ENCODE measurements at regions not wholly inside any gene's neighbourhood (a gene's known extent, or its start where the extent isn't known, plus 50 kb on each side); places are given as distances from the start of the nearest gene placed in this dataset.
"Not testable (repeated sequence)": the region's sequence is repeated elsewhere in the genome, so short reads cannot be mapped to it uniquely, and the experiment has no call there.

- Mint-ChIP-seq H3K27me3 (ENCODE audit: low read depth in 3 of 3) (peaks cover 0 to 4% (median 0%) of the 10 kb centered on the region in 3 donors), H3K4me3 (no peak overlapping the region), H3K4me1 (peaks cover 25% of the 10 kb centered on the region), H3K27ac (no peak overlapping the region), H3K9me3 (peaks cover 0 to 5% (median 3%) of the 10 kb centered on the region in 7 donors), H3K36me3 (no peaks in the 10 kb centered on the region)
- Histone ChIP-seq H3K4me1 (ENCODE audit: control insufficient read depth in 1 of 2, insufficient read depth in 2 of 2, low read length in 2 of 2) (peaks cover 5 to 7% of the 10 kb centered on the region in 2 donors), H3K36me3 (replicated peaks in 1 of 2; ENCODE audit: control insufficient read depth in 1 of 2, insufficient read depth in 2 of 2, low read length in 2 of 2) (no peaks in the 10 kb centered on the region), H3K4me2 (replicated peaks; ENCODE audit: extremely low read depth, low read length, poor library complexity, severe bottlenecking) (no peak overlapping the region), H3K79me2 (ENCODE audit: insufficient read depth, low read length) (no peaks in the 10 kb centered on the region), H4K20me1 (ENCODE audit: insufficient read depth, low read length) (no peaks in the 10 kb centered on the region), H3K9me3 (replicated peaks in 1 of 2; ENCODE audit: control insufficient read depth in 1 of 2, insufficient read depth in 1 of 2, low read length in 2 of 2) (peaks cover under 1 to 3% of the 10 kb centered on the region in 2 donors), H3K27me3 (ENCODE audit: control insufficient read depth in 2 of 2, insufficient read depth in 2 of 2, low read length in 2 of 2) (no peaks in the 10 kb centered on the region), H3K27ac (ENCODE audit: low read depth in 1 of 2, low read length in 2 of 2) (no peak overlapping the region), H2AFZ (ENCODE audit: insufficient read depth, low read depth, low read length, poor library complexity, severe bottlenecking) (no peak overlapping the region), H3K9ac (ENCODE audit: insufficient read depth, low read length, poor library complexity, severe bottlenecking) (no peak overlapping the region), H3K4me3 (replicated peaks in 1 of 3; ENCODE audit: low read depth in 2 of 3, low read length in 3 of 3) (no peak overlapping the region)
- TF ChIP-seq CTCF (IDR thresholded peaks at IDR 0.05): no peak
- intact Hi-C loops (cut with micrococcal nuclease): no loop called here
- 0% methylated on average over 1 of the region's 3 CpGs for WGBS (ENCODE audit: insufficient coverage)
- DNase-seq: no peak
These were observed 60.4 kb upstream of the MOCS2 start for GRCh38 chr5:53169933-53170332.

GRCh38 chr5:53170746-53171349 is 61.3 kb upstream of the MOCS2 start:
- DNase-seq: peak in 1 of 3 donors; percentile 2
- no peak overlapping the region for H3K27ac ChIP-seq (ENCODE audit: low read depth in 1 of 2, low read length in 2 of 2)

GRCh38 chr5:53172073-53172472 is 62.5 kb upstream of the MOCS2 start:
- H3K79me2 ChIP-seq (ENCODE audit: insufficient read depth, low read length); DNase-seq; intact Hi-C loops (cut with micrococcal nuclease); H3K27me3 Mint-ChIP-seq (ENCODE audit: low read depth in 3 of 3); H2AFZ ChIP-seq (ENCODE audit: insufficient read depth, low read depth, low read length, poor library complexity, severe bottlenecking); H4K20me1 ChIP-seq (ENCODE audit: insufficient read depth, low read length); H3K36me3 Mint-ChIP-seq; H3K36me3 ChIP-seq (replicated peaks in 1 of 2; ENCODE audit: control insufficient read depth in 1 of 2, insufficient read depth in 2 of 2, low read length in 2 of 2); H3K4me2 ChIP-seq (replicated peaks; ENCODE audit: extremely low read depth, low read length, poor library complexity, severe bottlenecking); H3K9me3 ChIP-seq (replicated peaks in 1 of 2; ENCODE audit: control insufficient read depth in 1 of 2, insufficient read depth in 1 of 2, low read length in 2 of 2); H3K4me3 ChIP-seq (replicated peaks in 1 of 3; ENCODE audit: low read depth in 2 of 3, low read length in 3 of 3); H3K27me3 ChIP-seq (ENCODE audit: control insufficient read depth in 2 of 2, insufficient read depth in 2 of 2, low read length in 2 of 2); H3K4me3 Mint-ChIP-seq; H3K4me1 ChIP-seq (ENCODE audit: control insufficient read depth in 1 of 2, insufficient read depth in 2 of 2, low read length in 2 of 2); H3K27ac ChIP-seq (ENCODE audit: low read depth in 1 of 2, low read length in 2 of 2); H3K9ac ChIP-seq (ENCODE audit: insufficient read depth, low read length, poor library complexity, severe bottlenecking): not testable (repeated sequence)
- peaks cover 0 to 12% (median 9%) of the 10 kb centered on the region in 7 donors for H3K9me3 Mint-ChIP-seq
- H3K27ac Mint-ChIP-seq: peak overlapping the region in 1 of 7 donors; percentile 31
- H3K4me1 Mint-ChIP-seq: peaks cover 25% of the 10 kb centered on the region

More at GRCh38 chr5:53170746-53171349, 61.3 kb upstream of the MOCS2 start:
- Histone ChIP-seq H3K4me1 (ENCODE audit: control insufficient read depth in 1 of 2, insufficient read depth in 2 of 2, low read length in 2 of 2) (peaks cover 5 to 7% of the 10 kb centered on the region in 2 donors), H3K9ac (ENCODE audit: insufficient read depth, low read length, poor library complexity, severe bottlenecking) (no peak overlapping the region), H3K27me3 (ENCODE audit: control insufficient read depth in 2 of 2, insufficient read depth in 2 of 2, low read length in 2 of 2) (no peaks in the 10 kb centered on the region), H3K79me2 (ENCODE audit: insufficient read depth, low read length) (no peaks in the 10 kb centered on the region), H4K20me1 (ENCODE audit: insufficient read depth, low read length) (no peaks in the 10 kb centered on the region), H3K36me3 (replicated peaks in 1 of 2; ENCODE audit: control insufficient read depth in 1 of 2, insufficient read depth in 2 of 2, low read length in 2 of 2) (no peaks in the 10 kb centered on the region), H3K9me3 (replicated peaks in 1 of 2; ENCODE audit: control insufficient read depth in 1 of 2, insufficient read depth in 1 of 2, low read length in 2 of 2) (peaks cover 3 to 7% of the 10 kb centered on the region in 2 donors), H3K4me3 (replicated peaks in 1 of 3; ENCODE audit: low read depth in 2 of 3, low read length in 3 of 3) (no peak overlapping the region), H3K4me2 (replicated peaks; ENCODE audit: extremely low read depth, low read length, poor library complexity, severe bottlenecking) (no peak overlapping the region), H2AFZ (ENCODE audit: insufficient read depth, low read depth, low read length, poor library complexity, severe bottlenecking) (no peak overlapping the region)
- no CpG with 5 or more reads among the region's 1 CpG for WGBS (ENCODE audit: insufficient coverage)
- Mint-ChIP-seq H3K36me3 (no peaks in the 10 kb centered on the region), H3K4me1 (peaks cover 25% of the 10 kb centered on the region), H3K27me3 (ENCODE audit: low read depth in 3 of 3) (peaks cover 0 to 4% (median 0%) of the 10 kb centered on the region in 3 donors), H3K9me3 (peaks cover 0 to 11% (median 9%) of the 10 kb centered on the region in 7 donors), H3K4me3 (no peak overlapping the region), H3K27ac (no peak overlapping the region)
- intact Hi-C loops (cut with micrococcal nuclease): no loop called here
- peak; percentile 46 for TF ChIP-seq CTCF (IDR thresholded peaks at IDR 0.05)

Data from CD14-positive monocyte (primary cell).